Activated CD4-positive, alpha-beta memory T cell treated with anti-CD3 and anti-CD28 coated beads for 36 hours (primary cell): ENCODE measurements at regions not wholly inside any gene's neighbourhood (a gene's known extent, or its start where the extent isn't known, plus 50 kb on each side); places are given as distances from the start of the nearest gene placed in this dataset.

Source experiments
- CTCF ChIA-PET: fragments of 350-600 bp; sonication (Branson Sonifier 250); formaldehyde crosslinking; loops from one replicate; lab custom pipeline; 2021; ENCODE audit warnings: antibody characterized with exemption, inconsistent platforms; lab: Charles Lee
- POLR2A ChIA-PET: fragments of 350-600 bp; sonication (Branson Sonifier 250); formaldehyde crosslinking; loops from one replicate; lab custom pipeline; 2021; ENCODE audit warnings: antibody characterized with exemption; lab: Charles Lee
- DNase-seq: peaks from one replicate; pipeline ENCODE4 v3.0.0-alpha.2; 2020
- H3K27ac Mint-ChIP-seq: one replicate; pipeline ENCODE4 v1.8.0; 2021; ENCODE audit warnings: mixed read lengths
- H3K27me3 Mint-ChIP-seq: one replicate; pipeline ENCODE4 v1.8.0; 2021; ENCODE audit warnings: mixed read lengths
- H3K36me3 Mint-ChIP-seq: one replicate; pipeline ENCODE4 v1.8.0; 2021; ENCODE audit warnings: mixed read lengths
- H3K4me1 Mint-ChIP-seq: one replicate; pipeline ENCODE4 v1.8.0; 2021; ENCODE audit warnings: low read depth, mixed read lengths
- H3K4me3 Mint-ChIP-seq: one replicate; pipeline ENCODE4 v1.8.0; 2021; ENCODE audit warnings: mild to moderate bottlenecking, mixed read lengths
- H3K9me3 Mint-ChIP-seq: one replicate; pipeline ENCODE4 v1.8.0; 2021; ENCODE audit warnings: mixed read lengths
- intact Hi-C: fragments of 100-400 bp; cut with micrococcal nuclease; formaldehyde crosslinking; loops from one replicate; pipeline ENCODE4 v1.15.1; 2023

DNA sequence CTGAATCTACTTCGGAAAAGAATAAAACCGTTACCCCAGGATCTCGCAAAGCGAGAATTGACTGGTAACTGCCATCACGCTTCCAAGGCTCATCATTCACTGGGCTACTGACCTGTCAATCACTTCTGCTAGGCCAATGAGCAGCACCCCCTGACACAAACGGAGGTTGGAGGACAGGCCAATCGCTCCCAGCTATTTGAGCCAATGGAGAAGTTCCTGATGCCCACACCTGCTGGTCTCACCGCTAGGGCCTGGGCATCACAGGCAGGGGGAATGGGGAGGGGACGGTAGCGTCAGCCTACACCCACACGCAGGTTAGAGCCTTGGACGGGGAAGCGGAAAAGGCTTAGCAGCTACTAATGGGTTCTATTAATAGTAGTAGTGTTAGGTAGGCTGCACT lies 56.7 kb upstream of the CHST1 start:
- peaks cover 5% of the 10 kb centered on the region for H3K4me1 Mint-ChIP-seq
- no peak overlapping the region for H3K4me3 Mint-ChIP-seq
- intact Hi-C loops = no loop called here
- POLR2A ChIA-PET = no interaction called here
- no peaks in the 10 kb centered on the region for H3K36me3 Mint-ChIP-seq
- H3K9me3 Mint-ChIP-seq = no peaks in the 10 kb centered on the region
- no peak overlapping the region for H3K27ac Mint-ChIP-seq
- no peak for DNase-seq
- CTCF ChIA-PET = interaction anchor here (0.8 kb wide), 1 partner anchor 12 kb away, joined by 3 read pairs; no protein-coding TSS in a partner anchor
- peaks cover 14% of the 10 kb centered on the region for H3K27me3 Mint-ChIP-seq

DNA sequence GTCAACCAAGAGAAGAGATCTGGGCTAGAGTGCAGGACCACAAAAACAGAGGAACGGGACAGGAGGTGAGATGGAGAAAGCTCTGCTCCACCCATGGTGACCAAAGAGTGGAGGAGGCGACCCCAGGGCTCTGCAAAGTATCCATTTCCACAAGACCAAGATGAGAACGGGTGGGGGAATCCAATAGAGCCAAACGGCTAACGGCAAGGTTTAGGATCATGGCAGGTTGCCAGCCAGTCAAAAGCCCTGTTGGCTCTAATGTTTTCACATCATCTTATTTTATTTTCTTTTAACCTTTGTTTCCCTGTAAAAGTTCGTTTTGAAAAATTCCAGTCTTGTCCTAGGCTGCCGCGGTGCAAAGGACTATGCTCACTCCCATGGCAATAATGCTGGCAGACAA lies 52.1 kb upstream of the CHST1 start:
- no peak overlapping the region for H3K4me3 Mint-ChIP-seq
- no peaks in the 10 kb centered on the region for H3K36me3 Mint-ChIP-seq
- H3K27me3 Mint-ChIP-seq = peaks cover 14% of the 10 kb centered on the region
- ChIA-PET POLR2A (no interaction called here), CTCF (no interaction called here)
- H3K27ac Mint-ChIP-seq = no peak overlapping the region
- no peaks in the 10 kb centered on the region for H3K9me3 Mint-ChIP-seq
- DNase-seq = no peak
- H3K4me1 Mint-ChIP-seq = no peaks in the 10 kb centered on the region
- intact Hi-C loops = no loop called here

DNA sequence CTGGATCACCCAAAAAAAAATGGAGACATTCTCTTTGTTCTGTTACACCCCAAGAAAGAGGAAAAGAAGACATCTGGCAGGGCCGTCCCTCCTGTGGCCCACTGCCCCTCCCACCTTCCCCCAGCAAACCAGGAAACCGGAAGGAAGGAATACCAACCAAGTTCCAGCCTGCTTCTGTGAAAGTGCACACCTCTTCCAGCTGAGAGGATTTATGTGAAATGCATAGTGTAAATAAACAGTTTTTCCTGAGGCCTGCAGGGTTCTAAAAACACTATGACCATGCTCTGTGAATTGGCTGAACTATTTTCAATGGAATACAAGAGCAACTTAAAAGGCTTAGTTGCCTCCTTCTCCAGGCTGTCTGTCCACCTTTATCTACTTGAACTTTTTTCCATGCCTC lies 50.0 kb upstream of the CHST1 start:
- no peaks in the 10 kb centered on the region for H3K4me1 Mint-ChIP-seq
- H3K27ac Mint-ChIP-seq = no peak overlapping the region
- no peak overlapping the region for H3K4me3 Mint-ChIP-seq
- ChIA-PET CTCF (no interaction called here), POLR2A (no interaction called here)
- H3K36me3 Mint-ChIP-seq = no peaks in the 10 kb centered on the region
- H3K9me3 Mint-ChIP-seq = no peaks in the 10 kb centered on the region
- intact Hi-C loops = no loop called here
- H3K27me3 Mint-ChIP-seq = peaks cover 24% of the 10 kb centered on the region
- no peak for DNase-seq
